K562 (cell line): ENCODE measurements at regions not wholly inside any gene's neighbourhood (a gene's known extent, or its start where the extent isn't known, plus 50 kb on each side); places are given as distances from the start of the nearest gene placed in this dataset.

Source experiments
- ATAC-seq: fragments of 200-7000 bp; cut with Tn5 transposase; 3 replicates; pipeline ENCODE4 v1.9.1; 2020; ENCODE audit warnings: moderate library complexity
- BruUV-seq: library from RNA; stranded (reverse); fragments of 400-500 nt; replicated peaks from 2 replicates; lab custom pipeline; 2021; lab: Mats Ljungman, UMichigan
- CTCF ChIA-PET: fragments of 300-600 bp; formaldehyde crosslinking; extraction: SDS; loops from one replicate; lab custom pipeline; 2021; ENCODE audit warnings: low intra/inter-chr PET ratio; lab: Yijun Ruan, JAX
- POLR2A ChIA-PET: fragments of 300-600, 350-650 bp; sonication (Branson Sonifier 250); formaldehyde crosslinking; extraction: SDS; loops from one replicate; lab custom pipeline; 2021; ENCODE audit warnings: antibody characterized with exemption, inconsistent platforms; lab: Yijun Ruan, JAX
- DNase-seq, 4 experiments: peaks; one replicate each; pipeline versions ENCODE4 v3.0.0 to v3.0.0-alpha.2; 2011 to 2018; ENCODE audit warnings: low spot score in 3 of 4, mixed read lengths in 3 of 4; ENCODE audit errors: extremely low read depth in 1 of 4
- FAIRE-seq: peaks from 2 replicates; lab custom pipeline; 2011; peaks lifted over from hg19 to GRCh38; lab: Jason Lieb, UNC
- H2AFZ ChIP-seq: 2 replicates; pipeline ENCODE4 v1.6.0; 2011; ENCODE audit warnings: low read depth, low read length, control low read depth, inconsistent platforms
- H3K27ac ChIP-seq: fragments of 200-600 bp; 3 replicates; pipeline ENCODE4 v1.8.0; 2011; ENCODE audit warnings: low read depth, mild to moderate bottlenecking, control low read depth, inconsistent platforms, low read length, moderate library complexity, mixed read lengths; ENCODE audit errors: extremely low read depth
- H3K27me3 ChIP-seq, 2 experiments: fragments of 300-600 bp in 1 of 2; 2 replicates in 1 of 2; 3 replicates in 1 of 2; pipeline versions ENCODE4 v1.6.0 to v1.8.0; 2011; ENCODE audit warnings: inconsistent platforms in 2 of 2, low read length in 2 of 2, mild to moderate bottlenecking in 1 of 2, mixed read lengths in 1 of 2, moderate library complexity in 1 of 2; ENCODE audit not compliant: control insufficient read depth in 2 of 2, insufficient read depth in 2 of 2
- H3K36me3 ChIP-seq: fragments of 300-600 bp; 3 replicates; pipeline ENCODE4 v1.8.0; 2011; ENCODE audit warnings: mild to moderate bottlenecking, low read length, inconsistent platforms; ENCODE audit not compliant: control insufficient read depth, insufficient read depth
- H3K4me1 ChIP-seq, 2 experiments: fragments of 200-600 bp in 1 of 2; replicated peaks in 1 of 2; 2 replicates in 1 of 2; 3 replicates in 1 of 2; pipeline versions ENCODE4 v1.5.1 to v1.8.0; 2011; ENCODE audit warnings: inconsistent platforms in 2 of 2, low read length in 2 of 2, mild to moderate bottlenecking in 1 of 2, mixed read lengths in 1 of 2, moderate library complexity in 1 of 2; ENCODE audit not compliant: control insufficient read depth in 2 of 2, insufficient read depth in 2 of 2
- H3K4me2 ChIP-seq: 2 replicates; pipeline ENCODE4 v1.6.1; 2011; ENCODE audit warnings: low read length, control low read depth, inconsistent platforms, mixed read lengths; ENCODE audit not compliant: insufficient read depth
- H3K4me3 ChIP-seq: fragments of 200-600 bp; sonication (generic), shearing (Covaris generic); 2 replicates; pipeline ENCODE4 v1.5.1; 2016; ENCODE audit warnings: control low read depth, inconsistent platforms
- H3K79me2 ChIP-seq: fragments of 200-600 bp; 3 replicates; pipeline ENCODE4 v1.8.0; 2011; ENCODE audit warnings: low read length, inconsistent platforms; ENCODE audit not compliant: control insufficient read depth, insufficient read depth
- H3K9ac ChIP-seq, 2 experiments: 2 replicates each; pipeline versions ENCODE4 v1.6.0 to v1.6.1; 2011; ENCODE audit warnings: low read depth in 2 of 2, low read length in 2 of 2, control low read depth in 1 of 2, inconsistent platforms in 1 of 2, mild to moderate bottlenecking in 1 of 2, mixed read lengths in 1 of 2; ENCODE audit not compliant: insufficient read depth in 1 of 2
- H3K9me1 ChIP-seq: one replicate; pipeline ENCODE4 v1.6.0; 2011; ENCODE audit warnings: inconsistent platforms, mild to moderate bottlenecking, low read length, moderate library complexity; ENCODE audit not compliant: control insufficient read depth, insufficient read depth
- H3K9me3 ChIP-seq: replicated peaks from 2 replicates; pipeline ENCODE4 v1.5.1; 2011; ENCODE audit warnings: low read depth, low read length, inconsistent platforms; ENCODE audit not compliant: control insufficient read depth, insufficient read depth
- H4K20me1 ChIP-seq: replicated peaks from 2 replicates; pipeline ENCODE4 v1.6.1; 2011; ENCODE audit warnings: low read length, inconsistent platforms, mixed read lengths; ENCODE audit not compliant: control insufficient read depth, insufficient read depth
- CREM ChIP-seq: IDR thresholded peaks from 2 replicates; pipeline ENCODE4 v1.6.1; 2014; ENCODE audit warnings: antibody characterized with exemption, low read depth
- HNRNPL ChIP-seq: fragments of 200-400 bp; formaldehyde crosslinking; IDR thresholded peaks from 2 replicates; pipeline ENCODE4 v1.6.1; 2017; ENCODE audit warnings: low read depth, mild to moderate bottlenecking, low read length
- MEF2D ChIP-seq: conservative IDR thresholded peaks from 2 replicates; pipeline ENCODE4 v1.6.1; 2016; ENCODE audit warnings: low read depth, missing genetic modification characterization, missing compliant biosample characterization
- NR3C1 ChIP-seq: sonication (generic); formaldehyde crosslinking; IDR thresholded peaks from 2 replicates; pipeline ENCODE4 v1.8.1; 2022; ENCODE audit warnings: missing genetic modification reagents
- PHTF2 ChIP-seq: fragments of 250-450 bp; sonication (Bioruptor Pico); IDR thresholded peaks from 2 replicates; pipeline ENCODE4 v1.5.0; 2021; ENCODE audit warnings: mild to moderate bottlenecking
- SNRNP70 ChIP-seq: fragments of 200-400 bp; formaldehyde crosslinking; optimal IDR thresholded peaks from 2 replicates; pipeline ENCODE3; 2017; ENCODE audit warnings: low read depth, low read length
- ZNF253 ChIP-seq: fragments of 250-450 bp; sonication (Bioruptor Pico); conservative IDR thresholded peaks from 2 replicates; pipeline ENCODE4 v1.6.1; 2021; ENCODE audit warnings: mild to moderate bottlenecking
- WGBS: fragments of 100-300 bp; shearing (Covaris generic); methylation state at CpG from one replicate; pipeline ENCODE4 v1.1.6; 2016; ENCODE audit warnings: low coverage, mixed read lengths; ENCODE audit not compliant: insufficient coverage; ENCODE audit errors: missing lambda C conversion rate; 5-methylcytosine and 5-hydroxymethylcytosine counted together
- in situ Hi-C: fragments of 300-500 bp; cut with MboI; formaldehyde crosslinking; loops from 4 replicates; pipeline ENCODE4 v1.15.0; 2018; ENCODE audit warnings: inconsistent platforms, mixed read lengths
- intact Hi-C: fragments of 100-400 bp; cut with micrococcal nuclease; formaldehyde crosslinking; loops from 2 replicates; pipeline ENCODE4 v1.14.2; 2022
- TF ChIP-seq, protein P1 (sequence below): fragments of 450-650 bp; IDR thresholded peaks from 2 replicates; pipeline ENCODE4 v1.6.1; 2016; ENCODE audit warnings: missing biosample characterization, missing genetic modification characterization

DNA sequence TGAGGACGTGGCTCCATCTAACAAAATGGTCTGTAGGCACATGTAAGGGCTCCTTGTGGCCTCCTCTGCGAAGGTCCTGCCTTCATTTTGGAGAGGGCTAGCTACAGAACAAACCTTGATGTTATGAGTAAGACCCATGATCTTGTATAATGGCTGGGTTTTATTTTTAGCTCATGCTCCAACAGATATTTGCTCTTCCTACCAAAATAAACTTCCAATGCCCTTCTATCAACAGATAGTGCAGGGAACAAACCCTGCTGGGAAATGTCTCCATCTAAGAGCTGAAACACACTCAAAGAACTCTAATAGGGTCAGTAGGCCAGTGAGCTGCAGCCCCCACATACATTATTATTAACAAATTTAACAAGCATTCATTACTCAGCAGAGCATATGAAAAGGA is 189.5 kb downstream of the LURAP1L start:
- FAIRE-seq (no peak), DNase-seq (no peak), ATAC-seq (no peak)
- WGBS, result 0% methylated on average over 2 of the region's 2 CpGs
- TF ChIP-seq CREM (no peak), MEF2D (no peak), HNRNPL (no peak), SNRNP70 (no peak), NR3C1 (CRISPR knock-in tag) (no peak), PHTF2 (CRISPR knock-in tag) (no peak)
- TF ChIP-seq, protein P1, sequence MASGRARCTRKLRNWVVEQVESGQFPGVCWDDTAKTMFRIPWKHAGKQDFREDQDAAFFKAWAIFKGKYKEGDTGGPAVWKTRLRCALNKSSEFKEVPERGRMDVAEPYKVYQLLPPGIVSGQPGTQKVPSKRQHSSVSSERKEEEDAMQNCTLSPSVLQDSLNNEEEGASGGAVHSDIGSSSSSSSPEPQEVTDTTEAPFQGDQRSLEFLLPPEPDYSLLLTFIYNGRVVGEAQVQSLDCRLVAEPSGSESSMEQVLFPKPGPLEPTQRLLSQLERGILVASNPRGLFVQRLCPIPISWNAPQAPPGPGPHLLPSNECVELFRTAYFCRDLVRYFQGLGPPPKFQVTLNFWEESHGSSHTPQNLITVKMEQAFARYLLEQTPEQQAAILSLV (tag), result no peak
- Histone ChIP-seq H4K20me1 (no peaks in the 10 kb centered on the region), H3K79me2 (no peaks in the 10 kb centered on the region), H3K27me3 (no peaks in the 10 kb centered on the region), H2AFZ (no peak overlapping the region), H3K4me3 (no peak overlapping the region), H3K27ac (no peak overlapping the region), H3K4me1 (no peaks in the 10 kb centered on the region), H3K9ac (no peak overlapping the region), H3K9me1 (no peaks in the 10 kb centered on the region), H3K36me3 (no peaks in the 10 kb centered on the region), H3K4me2 (no peak overlapping the region), H3K9me3 (no peaks in the 10 kb centered on the region)
- in situ Hi-C loops, result no loop called here
- CTCF ChIA-PET, result no interaction called here
- no TSS peak for BruUV-seq
- POLR2A ChIA-PET, result no interaction called here
- intact Hi-C loops, result no loop called here

DNA sequence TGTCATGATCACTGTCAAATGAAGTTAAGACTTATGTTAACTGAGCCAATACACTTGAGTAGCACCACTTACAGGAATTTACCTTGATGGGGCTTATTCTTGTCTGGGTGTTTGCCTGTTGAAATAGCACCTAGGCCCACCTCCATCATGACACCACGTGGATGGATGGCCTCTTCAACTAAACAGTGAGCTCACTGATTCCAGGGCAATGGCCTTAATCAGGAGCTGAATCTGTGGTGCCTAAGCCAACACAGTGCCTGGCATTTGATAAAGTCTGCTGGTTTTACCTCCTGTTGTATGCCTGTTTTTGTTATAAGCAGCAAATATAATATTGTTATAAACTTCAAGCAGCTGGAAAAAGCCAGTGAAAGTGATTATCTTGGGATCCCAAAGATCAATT is 190.5 kb downstream of the LURAP1L start:
- H3K79me2 ChIP-seq, result no peaks in the 10 kb centered on the region
- no peaks in the 10 kb centered on the region for H3K9me1 ChIP-seq
- ATAC-seq, result no peak
- no TSS peak for BruUV-seq
- H3K9me3 ChIP-seq, result no peaks in the 10 kb centered on the region
- ChIA-PET CTCF (no interaction called here), POLR2A (no interaction called here)
- intact Hi-C loops (no loop called here), in situ Hi-C loops (no loop called here)
- no peak for DNase-seq
- no peak for TF ChIP-seq ZNF253 (CRISPR knock-in tag)
- no peaks in the 10 kb centered on the region for H3K36me3 ChIP-seq
- H4K20me1 ChIP-seq, result no peaks in the 10 kb centered on the region
- no peak overlapping the region for H3K4me2 ChIP-seq
- H3K27ac ChIP-seq, result no peak overlapping the region
- no peaks in the 10 kb centered on the region for H3K27me3 ChIP-seq
- FAIRE-seq, result no peak
- no peak overlapping the region for H3K9ac ChIP-seq
- no peaks in the 10 kb centered on the region for H3K4me1 ChIP-seq
- 0% methylated on average over 1 of the region's 1 CpG for WGBS
- H2AFZ ChIP-seq, result no peak overlapping the region
- no peak overlapping the region for H3K4me3 ChIP-seq
